GM12878 (cell line): ENCODE measurements at regions not wholly inside any gene's neighbourhood (a gene's known extent, or its start where the extent isn't known, plus 50 kb on each side); places are given as distances from the start of the nearest gene placed in this dataset.

Experiments used
- ATF3 ChIP-seq: IDR thresholded peaks from 2 replicates; pipeline ENCODE4 v1.6.1; 2011; ENCODE audit warnings: low read depth, mild to moderate bottlenecking, low read length, moderate library complexity, borderline replicate concordance; ENCODE audit errors: extremely low read depth
- CTCF ChIP-seq, 3 experiments: IDR thresholded peaks in 2 of 3; conservative IDR thresholded peaks in 1 of 3; 2 replicates each; pipeline ENCODE4 v1.5.1; 2011; ENCODE audit warnings: low read depth in 3 of 3, low read length in 3 of 3, mild to moderate bottlenecking in 3 of 3, control low read depth in 2 of 3, moderate library complexity in 2 of 3, inconsistent platforms in 1 of 3, mixed read lengths in 1 of 3; ENCODE audit not compliant: control insufficient read depth in 2 of 3, insufficient read depth in 1 of 3; ENCODE audit errors: extremely low read depth in 1 of 3

GRCh38 chr11:92376146-92376599 is 151.6 kb downstream of the FAT3 start:
- TF ChIP-seq CTCF (IDR thresholded peaks at IDR 0.05 in 2 of 3, conservative IDR thresholded peaks at IDR 0.05 in 1 of 3; ENCODE audit: control insufficient read depth in 2 of 3, extremely low read depth in 1 of 3, insufficient read depth in 1 of 3, low read depth in 3 of 3, low read length in 3 of 3) (no peak), ATF3 (no peak)
